ENCODE measurements at regions not wholly inside any gene's neighbourhood (a gene's known extent, or its start where the extent isn't known, plus 50 kb on each side); places are given as distances from the start of the nearest gene placed in this dataset.

GRCh38 chr14:89674936-89675335 lies 257.9 kb upstream of the FOXN3 start:
- no peak for TF ChIP-seq CTCF (IDR thresholded peaks at IDR 0.05)
- no peak for TF ChIP-seq POLR2A (IDR thresholded peaks at IDR 0.05)

All from heart left ventricle (tissue), 13 donors.